ENCODE measurements at regions not wholly inside any gene's neighbourhood (a gene's known extent, or its start where the extent isn't known, plus 50 kb on each side); places are given as distances from the start of the nearest gene placed in this dataset.

GRCh38 chr10:108031505-108031904 lies 867.0 kb upstream of the SORCS1 start:
- TF ChIP-seq CTCF (IDR thresholded peaks at IDR 0.05; ENCODE audit: unreplicated experiment): no peak
- DNase-seq (ENCODE audit: low spot score): no peak
- no peaks in the 10 kb centered on the region for H3K36me3 Mint-ChIP-seq (ENCODE audit: low read depth, unreplicated experiment)
- no peaks in the 10 kb centered on the region for H3K9me3 Mint-ChIP-seq (ENCODE audit: unreplicated experiment)
- H3K4me1 Mint-ChIP-seq (ENCODE audit: unreplicated experiment): peaks cover 2% of the 10 kb centered on the region
- H3K27me3 Mint-ChIP-seq (ENCODE audit: unreplicated experiment): peaks cover 2% of the 10 kb centered on the region
- H3K4me3 Mint-ChIP-seq (ENCODE audit: unreplicated experiment): no peak overlapping the region
- no peak overlapping the region for H3K27ac Mint-ChIP-seq (ENCODE audit: unreplicated experiment)

DNA sequence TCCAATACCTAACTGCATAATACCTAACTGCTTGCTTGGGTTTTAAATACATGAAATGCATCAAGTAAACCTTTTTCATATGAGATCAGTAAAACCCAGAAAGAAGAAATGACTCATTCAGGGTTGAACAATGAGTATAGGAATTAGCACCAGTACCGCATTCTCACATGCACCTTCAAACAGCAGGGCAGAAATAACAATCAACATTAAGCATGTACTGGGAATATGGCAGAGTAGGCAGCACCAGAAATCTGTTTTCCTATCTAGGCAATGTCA lies 850.3 kb upstream of the SORCS1 start:
- no peaks in the 10 kb centered on the region for H3K36me3 Mint-ChIP-seq (ENCODE audit: low read depth, unreplicated experiment)
- H3K27ac Mint-ChIP-seq (ENCODE audit: unreplicated experiment): no peak overlapping the region
- no peak for TF ChIP-seq CTCF (IDR thresholded peaks at IDR 0.05; ENCODE audit: unreplicated experiment)

DNA sequence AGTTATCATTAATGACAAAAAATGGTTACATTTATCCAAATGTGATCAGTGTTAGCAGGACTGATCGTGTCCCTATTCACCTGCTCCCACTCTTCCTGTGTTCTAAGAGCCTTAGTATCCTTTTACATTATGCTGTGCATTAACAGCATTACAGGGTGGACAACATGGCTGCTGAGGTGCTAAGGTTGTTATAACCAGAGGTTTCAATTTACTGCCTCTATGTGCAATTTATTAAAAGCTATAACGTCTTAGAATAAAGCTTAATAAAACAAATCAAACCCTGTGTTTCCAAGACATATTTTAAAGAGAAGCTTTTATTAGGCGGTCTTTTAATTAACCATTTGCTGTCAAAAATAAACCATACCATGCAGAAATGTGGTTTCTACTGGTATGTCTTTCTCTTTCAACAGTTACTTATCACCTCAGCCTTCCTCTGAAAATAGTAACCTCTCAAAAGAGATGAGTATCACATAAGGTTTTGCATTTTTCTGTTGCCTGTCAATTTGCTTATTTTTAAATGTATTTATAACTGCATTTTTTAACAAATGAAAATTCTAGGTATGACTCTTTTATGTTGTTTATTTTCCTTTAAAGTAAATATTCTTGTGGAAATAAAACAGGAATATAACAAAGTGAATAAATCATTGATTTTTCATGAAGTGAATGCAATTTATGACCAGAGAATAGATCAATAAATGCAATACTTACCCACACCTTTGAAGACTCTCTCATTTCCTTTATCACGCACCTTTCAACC lies 849.8 kb upstream of the SORCS1 start:
- Mint-ChIP-seq H3K36me3 (ENCODE audit: low read depth, unreplicated experiment) (no peaks in the 10 kb centered on the region), H3K4me3 (ENCODE audit: unreplicated experiment) (no peak overlapping the region)

More for the DNA sequence above, 850.3 kb upstream of the SORCS1 start:
- Mint-ChIP-seq H3K9me3 (ENCODE audit: unreplicated experiment) (no peaks in the 10 kb centered on the region), H3K4me1 (ENCODE audit: unreplicated experiment) (no peaks in the 10 kb centered on the region), H3K4me3 (ENCODE audit: unreplicated experiment) (no peak overlapping the region), H3K27me3 (ENCODE audit: unreplicated experiment) (no peaks in the 10 kb centered on the region)
- DNase-seq (ENCODE audit: low spot score): no peak

GRCh38 chr10:108005627-108006026 lies 841.1 kb upstream of the SORCS1 start:
- H3K27ac Mint-ChIP-seq (ENCODE audit: unreplicated experiment): no peak overlapping the region
- TF ChIP-seq CTCF (IDR thresholded peaks at IDR 0.05; ENCODE audit: unreplicated experiment): no peak
- no peak overlapping the region for H3K4me3 Mint-ChIP-seq (ENCODE audit: unreplicated experiment)
- DNase-seq (ENCODE audit: low spot score): no peak
- no peaks in the 10 kb centered on the region for H3K4me1 Mint-ChIP-seq (ENCODE audit: unreplicated experiment)
- H3K9me3 Mint-ChIP-seq (ENCODE audit: unreplicated experiment): peaks cover 8% of the 10 kb centered on the region
- no peaks in the 10 kb centered on the region for H3K27me3 Mint-ChIP-seq (ENCODE audit: unreplicated experiment)
- H3K36me3 Mint-ChIP-seq (ENCODE audit: low read depth, unreplicated experiment): peaks cover 11% of the 10 kb centered on the region

More for the DNA sequence above, 849.8 kb upstream of the SORCS1 start:
- H3K4me1 Mint-ChIP-seq (ENCODE audit: unreplicated experiment): no peaks in the 10 kb centered on the region
- H3K27me3 Mint-ChIP-seq (ENCODE audit: unreplicated experiment): no peaks in the 10 kb centered on the region
- TF ChIP-seq CTCF (IDR thresholded peaks at IDR 0.05; ENCODE audit: unreplicated experiment): no peak
- DNase-seq (ENCODE audit: low spot score): no peak
- H3K27ac Mint-ChIP-seq (ENCODE audit: unreplicated experiment): no peak overlapping the region
- no peaks in the 10 kb centered on the region for H3K9me3 Mint-ChIP-seq (ENCODE audit: unreplicated experiment)

GRCh38 chr10:108003576-108003975 lies 839.1 kb upstream of the SORCS1 start:
- Mint-ChIP-seq H3K27ac (ENCODE audit: unreplicated experiment) (no peak overlapping the region), H3K4me3 (ENCODE audit: unreplicated experiment) (no peak overlapping the region), H3K9me3 (ENCODE audit: unreplicated experiment) (peaks cover 4% of the 10 kb centered on the region), H3K27me3 (ENCODE audit: unreplicated experiment) (no peaks in the 10 kb centered on the region), H3K36me3 (ENCODE audit: low read depth, unreplicated experiment) (peaks cover 11% of the 10 kb centered on the region), H3K4me1 (ENCODE audit: unreplicated experiment) (no peaks in the 10 kb centered on the region)
- TF ChIP-seq CTCF (IDR thresholded peaks at IDR 0.05; ENCODE audit: unreplicated experiment): no peak
- no peak for DNase-seq (ENCODE audit: low spot score)

All from endothelial cell (in vitro differentiated cells).